GM12865 (cell line): ENCODE measurements at regions not wholly inside any gene's neighbourhood (a gene's known extent, or its start where the extent isn't known, plus 50 kb on each side); places are given as distances from the start of the nearest gene placed in this dataset.

Experiments
- DNase-seq: peaks from one replicate; pipeline ENCODE4 v3.0.0; 2010; ENCODE audit warnings: low read depth
- H3K4me3 ChIP-seq: 2 replicates; pipeline ENCODE4 v1.5.1; 2011; ENCODE audit warnings: mild to moderate bottlenecking, low read depth, low read length, control low read depth
- CTCF ChIP-seq: IDR thresholded peaks from 2 replicates; pipeline ENCODE4 v1.5.1; 2011; ENCODE audit warnings: low read length, control low read depth, low read depth, inconsistent platforms; ENCODE audit not compliant: insufficient read depth; ENCODE audit errors: missing control alignments

GRCh38 chr5:105640328-105640727 is 2030.4 kb downstream of the EFNA5 start:
- H3K4me3 ChIP-seq = no peak overlapping the region
- no peak for DNase-seq
- TF ChIP-seq CTCF = no peak

GRCh38 chr5:105639511-105639910 is 2031.2 kb downstream of the EFNA5 start:
- TF ChIP-seq CTCF = no peak
- H3K4me3 ChIP-seq = no peak overlapping the region
- DNase-seq = no peak

- no peak for DNase-seq
- no peak for TF ChIP-seq CTCF
- no peak overlapping the region for H3K4me3 ChIP-seq
Measured at GRCh38 chr5:105639068-105639467, 2031.7 kb downstream of the EFNA5 start.

GRCh38 chr5:105638437-105638836 is 2032.3 kb downstream of the EFNA5 start:
- no peak for DNase-seq

GRCh38 chr5:105632043-105632442 is 2038.7 kb downstream of the EFNA5 start:
- TF ChIP-seq CTCF = no peak
- DNase-seq = no peak

More at GRCh38 chr5:105638437-105638836, 2032.3 kb downstream of the EFNA5 start:
- H3K4me3 ChIP-seq = no peak overlapping the region
- TF ChIP-seq CTCF = no peak

GRCh38 chr5:105630803-105631202 is 2039.9 kb downstream of the EFNA5 start:
- no peak for TF ChIP-seq CTCF
- no peak for DNase-seq
- H3K4me3 ChIP-seq = no peak overlapping the region

More at GRCh38 chr5:105632043-105632442, 2038.7 kb downstream of the EFNA5 start:
- H3K4me3 ChIP-seq = no peak overlapping the region

- DNase-seq = no peak
- TF ChIP-seq CTCF = no peak
- no peak overlapping the region for H3K4me3 ChIP-seq
Measured at GRCh38 chr5:105619725-105620124, 2051.0 kb downstream of the EFNA5 start.
